ENCODE measurements at regions not wholly inside any gene's neighbourhood (a gene's known extent, or its start where the extent isn't known, plus 50 kb on each side); places are given as distances from the start of the nearest gene placed in this dataset.

DNA sequence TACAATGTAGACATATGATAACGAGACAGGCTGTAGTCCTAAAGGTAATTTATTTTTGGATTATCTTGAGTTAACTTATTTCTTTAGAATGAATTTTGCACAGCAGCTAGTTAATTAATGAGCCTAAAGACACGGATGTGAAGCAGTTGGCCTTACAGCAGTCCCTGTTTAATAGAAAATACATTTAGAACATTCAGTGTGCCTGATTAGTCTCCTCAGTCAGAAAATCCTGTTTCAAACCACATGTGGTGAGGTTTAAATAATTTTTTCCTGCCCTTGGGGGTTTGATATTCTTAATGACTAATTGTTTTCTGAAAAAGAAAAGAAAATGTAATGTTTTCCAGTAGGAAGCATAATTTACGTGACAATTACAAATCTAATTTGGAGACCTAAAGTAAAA, 494.2 kb upstream of the CDH8 start:
- H3K56ac ChIP-seq (ENCODE audit: insufficient read length, low read depth, low read length) = no peak overlapping the region
- Mint-ChIP-seq H3K27ac (no peak overlapping the region), H3K4me1 (peaks cover under 1 to 3% of the 10 kb centered on the region in 2 experiments; a peak in 2 of 4 replicates), H3K27me3 (ENCODE audit: low read depth) (no peaks in the 10 kb centered on the region), H3K36me3 (ENCODE audit: insufficient read depth in 1 of 3, low read depth in 3 of 3) (no peaks in the 10 kb centered on the region), H3K4me3 (no peak overlapping the region), H3K9me3 (no peaks in the 10 kb centered on the region)
- H2BK12ac ChIP-seq (ENCODE audit: insufficient read length, low read depth, low read length) = no peak overlapping the region
- no peak overlapping the region for H3K14ac ChIP-seq (ENCODE audit: insufficient read depth, low read length)
- no peak overlapping the region for H2BK5ac ChIP-seq (ENCODE audit: insufficient read length, low read length)
- no peak overlapping the region for H2AK5ac ChIP-seq (ENCODE audit: insufficient read length, low read length)
- no peak overlapping the region for H3T11ph ChIP-seq (ENCODE audit: low read length)
- no peaks in the 10 kb centered on the region for H3K79me2 ChIP-seq (ENCODE audit: insufficient read depth, low read length)
- H3K4me1 ChIP-seq (ENCODE audit: insufficient read depth, low read length) = no peaks in the 10 kb centered on the region
- H4K5ac ChIP-seq (ENCODE audit: insufficient read length, low read depth, low read length) = no peak overlapping the region
- H4K91ac ChIP-seq (ENCODE audit: insufficient read length, low read depth, low read length) = no peak overlapping the region
- no peak overlapping the region for H3K9ac ChIP-seq (ENCODE audit: extremely low read depth, insufficient read length, low read length)
- H3K27ac ChIP-seq (ENCODE audit: insufficient read length, low read depth, low read length) = no peak overlapping the region
- H3K4me2 ChIP-seq (ENCODE audit: insufficient read depth, insufficient read length, low read length) = no peak overlapping the region
- no peak overlapping the region for H2BK120ac ChIP-seq (ENCODE audit: low read depth, low read length, poor library complexity, severe bottlenecking)
- DNase-seq = no peak
- H2BK20ac ChIP-seq (ENCODE audit: low read depth, low read length, poor library complexity, severe bottlenecking) = no peak overlapping the region
- no peaks in the 10 kb centered on the region for H3K79me1 ChIP-seq (ENCODE audit: insufficient read depth, low read depth, low read length, poor library complexity, severe bottlenecking)
- no peak overlapping the region for H2AFZ ChIP-seq (ENCODE audit: low read length)
- WGBS (ENCODE audit: extremely low coverage, insufficient read length, low lambda C conversion rate) = no CpG with 5 or more reads among the region's 3 CpGs
- no peaks in the 10 kb centered on the region for H4K20me1 ChIP-seq (ENCODE audit: control insufficient read depth, insufficient read depth, insufficient read length)
- H3K23me2 ChIP-seq (ENCODE audit: insufficient read length, low read depth, low read length, poor library complexity, severe bottlenecking) = no peaks in the 10 kb centered on the region
- H3K27me3 ChIP-seq (ENCODE audit: insufficient read depth, low read length) = no peaks in the 10 kb centered on the region
- H3K4ac ChIP-seq (ENCODE audit: low read depth, low read length) = no peak overlapping the region
- H4K8ac ChIP-seq (replicated peaks; ENCODE audit: insufficient read length, low read depth, low read length) = no peak overlapping the region
- H3K18ac ChIP-seq (ENCODE audit: insufficient read length, low read depth, low read length) = no peak overlapping the region
- no peak overlapping the region for H2BK15ac ChIP-seq (ENCODE audit: low read depth, low read length)
- H3K9me3 ChIP-seq (ENCODE audit: control insufficient read depth, low read depth, low read length) = no peaks in the 10 kb centered on the region
- H3K23ac ChIP-seq (ENCODE audit: insufficient read length, low read depth, low read length) = no peak overlapping the region
- TF ChIP-seq, protein P1, sequence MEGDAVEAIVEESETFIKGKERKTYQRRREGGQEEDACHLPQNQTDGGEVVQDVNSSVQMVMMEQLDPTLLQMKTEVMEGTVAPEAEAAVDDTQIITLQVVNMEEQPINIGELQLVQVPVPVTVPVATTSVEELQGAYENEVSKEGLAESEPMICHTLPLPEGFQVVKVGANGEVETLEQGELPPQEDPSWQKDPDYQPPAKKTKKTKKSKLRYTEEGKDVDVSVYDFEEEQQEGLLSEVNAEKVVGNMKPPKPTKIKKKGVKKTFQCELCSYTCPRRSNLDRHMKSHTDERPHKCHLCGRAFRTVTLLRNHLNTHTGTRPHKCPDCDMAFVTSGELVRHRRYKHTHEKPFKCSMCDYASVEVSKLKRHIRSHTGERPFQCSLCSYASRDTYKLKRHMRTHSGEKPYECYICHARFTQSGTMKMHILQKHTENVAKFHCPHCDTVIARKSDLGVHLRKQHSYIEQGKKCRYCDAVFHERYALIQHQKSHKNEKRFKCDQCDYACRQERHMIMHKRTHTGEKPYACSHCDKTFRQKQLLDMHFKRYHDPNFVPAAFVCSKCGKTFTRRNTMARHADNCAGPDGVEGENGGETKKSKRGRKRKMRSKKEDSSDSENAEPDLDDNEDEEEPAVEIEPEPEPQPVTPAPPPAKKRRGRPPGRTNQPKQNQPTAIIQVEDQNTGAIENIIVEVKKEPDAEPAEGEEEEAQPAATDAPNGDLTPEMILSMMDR (conservative IDR thresholded peaks at IDR 0.05) = no peak

Measured in H9 (cell line).